ENCODE measurements at regions not wholly inside any gene's neighbourhood (a gene's known extent, or its start where the extent isn't known, plus 50 kb on each side); places are given as distances from the start of the nearest gene placed in this dataset.

DNA sequence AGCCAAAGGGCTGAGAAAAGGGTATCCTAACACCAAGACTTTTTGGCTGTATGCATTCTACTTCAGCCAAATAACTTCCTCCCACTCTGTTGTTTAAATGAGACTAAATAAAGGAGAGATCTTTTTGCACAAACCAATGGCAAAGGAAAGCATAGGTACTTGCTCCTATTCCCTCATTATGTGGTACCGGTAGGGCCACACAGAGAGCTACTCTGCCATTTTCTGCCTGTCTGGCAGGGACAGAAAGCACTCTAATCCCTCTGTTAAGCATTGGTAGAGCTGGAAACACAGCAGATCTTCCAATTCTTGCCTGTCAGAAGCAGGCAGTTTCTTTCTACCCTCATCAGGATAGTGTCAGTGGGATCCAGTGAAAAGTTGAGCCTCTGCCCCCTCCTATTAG is 918.3 kb upstream of the TMEFF2 start:
- TF ChIP-seq, protein P1, sequence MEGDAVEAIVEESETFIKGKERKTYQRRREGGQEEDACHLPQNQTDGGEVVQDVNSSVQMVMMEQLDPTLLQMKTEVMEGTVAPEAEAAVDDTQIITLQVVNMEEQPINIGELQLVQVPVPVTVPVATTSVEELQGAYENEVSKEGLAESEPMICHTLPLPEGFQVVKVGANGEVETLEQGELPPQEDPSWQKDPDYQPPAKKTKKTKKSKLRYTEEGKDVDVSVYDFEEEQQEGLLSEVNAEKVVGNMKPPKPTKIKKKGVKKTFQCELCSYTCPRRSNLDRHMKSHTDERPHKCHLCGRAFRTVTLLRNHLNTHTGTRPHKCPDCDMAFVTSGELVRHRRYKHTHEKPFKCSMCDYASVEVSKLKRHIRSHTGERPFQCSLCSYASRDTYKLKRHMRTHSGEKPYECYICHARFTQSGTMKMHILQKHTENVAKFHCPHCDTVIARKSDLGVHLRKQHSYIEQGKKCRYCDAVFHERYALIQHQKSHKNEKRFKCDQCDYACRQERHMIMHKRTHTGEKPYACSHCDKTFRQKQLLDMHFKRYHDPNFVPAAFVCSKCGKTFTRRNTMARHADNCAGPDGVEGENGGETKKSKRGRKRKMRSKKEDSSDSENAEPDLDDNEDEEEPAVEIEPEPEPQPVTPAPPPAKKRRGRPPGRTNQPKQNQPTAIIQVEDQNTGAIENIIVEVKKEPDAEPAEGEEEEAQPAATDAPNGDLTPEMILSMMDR (IDR thresholded peaks at IDR 0.05 in 8 of 11, conservative IDR thresholded peaks at IDR 0.05 in 3 of 11), result no peak
- no peak for TF ChIP-seq POLR2AphosphoS5 (IDR thresholded peaks at IDR 0.05)

All from spleen (tissue), 7 donors.